Suppressor macrophage treated with lipopolysaccharide for 4 hours (primary cell): ENCODE measurements at regions not wholly inside any gene's neighbourhood (a gene's known extent, or its start where the extent isn't known, plus 50 kb on each side); places are given as distances from the start of the nearest gene placed in this dataset.
"Not testable (repeated sequence)": the region's sequence is repeated elsewhere in the genome, so short reads cannot be mapped to it uniquely, and the experiment has no call there.

ENCODE experiments used
- DNase-seq: peaks from one replicate; pipeline ENCODE4 v3.0.0-alpha.2; 2020

DNA sequence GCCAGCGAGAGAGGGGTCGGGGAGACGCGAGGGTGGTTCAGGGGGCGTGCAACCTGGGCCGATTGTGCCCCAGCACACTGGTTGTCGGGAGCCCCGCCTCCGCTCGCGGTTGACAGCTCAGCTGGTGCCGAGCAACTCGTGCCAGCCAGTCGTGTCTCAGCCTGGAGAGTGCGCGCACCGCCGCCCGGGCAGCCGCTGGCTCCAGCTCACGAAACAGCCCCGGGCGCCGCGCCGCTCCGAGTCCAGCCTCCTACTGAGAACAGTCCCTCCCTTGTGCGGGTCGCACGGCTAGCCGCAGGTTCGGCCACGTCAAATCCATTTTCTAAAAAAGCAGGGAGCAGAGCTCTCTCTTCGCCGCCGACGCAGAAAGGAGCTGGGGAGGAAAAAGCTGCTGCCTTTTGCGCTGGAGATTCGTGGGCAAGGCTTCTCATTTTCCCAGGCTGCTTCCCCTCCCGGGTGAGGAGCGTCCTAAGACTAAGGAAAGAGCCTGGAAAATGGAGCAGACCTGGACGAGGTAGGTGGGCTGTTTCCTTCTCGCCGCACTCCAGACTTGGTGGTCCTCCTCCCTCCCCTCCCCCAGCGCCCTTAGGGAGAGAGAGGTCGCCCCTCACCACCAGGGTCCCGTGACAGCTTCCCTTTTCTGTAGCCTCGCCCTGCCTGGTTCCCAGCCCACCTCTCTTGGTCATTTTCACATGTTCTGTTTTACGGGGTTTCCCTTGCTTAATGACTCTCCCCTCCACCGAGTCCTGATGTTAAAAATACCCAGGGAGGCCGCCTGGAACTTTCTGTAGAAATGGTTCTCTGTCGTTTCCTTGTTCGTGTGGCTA, 56.7 kb upstream of the SEC22B start:
- not testable (repeated sequence) for DNase-seq

DNA sequence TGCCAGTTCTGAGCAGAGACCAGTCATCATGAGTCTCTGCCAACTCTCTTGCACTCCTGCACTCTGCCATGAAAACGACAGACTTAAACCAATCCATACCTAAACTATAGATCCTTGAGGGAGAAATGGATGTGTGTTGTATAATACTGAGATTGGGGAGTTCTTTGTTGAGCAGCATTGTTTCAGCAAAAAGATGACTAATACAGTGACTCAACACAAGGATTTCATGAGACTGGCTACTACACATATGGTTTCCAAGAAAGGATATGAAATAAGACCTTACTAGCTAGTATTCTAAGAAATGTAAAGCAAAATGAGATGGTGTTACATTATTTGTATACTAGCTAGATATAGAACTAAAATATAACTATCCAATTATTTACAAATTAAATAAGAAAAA, 53.5 kb upstream of the SEC22B start:
- not testable (repeated sequence) for DNase-seq
